ENCODE measurements at regions not wholly inside any gene's neighbourhood (a gene's known extent, or its start where the extent isn't known, plus 50 kb on each side); places are given as distances from the start of the nearest gene placed in this dataset.

- Histone ChIP-seq H3K27ac (ENCODE audit: low read length, poor library complexity, severe bottlenecking) (no peak overlapping the region), H3K27me3 (ENCODE audit: control insufficient read depth in 1 of 2, insufficient read depth in 1 of 2, low read length in 2 of 2) (peaks cover 0 to 2% of the 10 kb centered on the region in 2 experiments), H2AFZ (ENCODE audit: low read depth, low read length) (no peak overlapping the region), H3K4ac (ENCODE audit: low read depth in 1 of 2, low read length in 2 of 2) (no peak overlapping the region), H3K14ac (ENCODE audit: low read length in 2 of 2) (no peak overlapping the region), H3K23ac (ENCODE audit: low read length in 2 of 2) (no peak overlapping the region), H3K9ac (ENCODE audit: low read length) (no peak overlapping the region), H3K36me3 (ENCODE audit: control insufficient read depth in 1 of 2, insufficient read depth in 2 of 2, low read depth in 1 of 2, low read length in 2 of 2) (peaks cover 0 to 18% of the 10 kb centered on the region in 2 experiments), H3K18ac (ENCODE audit: low read depth in 1 of 2, low read length in 2 of 2) (no peak overlapping the region), H3K79me1 (replicated peaks; ENCODE audit: low read length, poor library complexity, severe bottlenecking) (no peaks in the 10 kb centered on the region), H4K91ac (ENCODE audit: low read length) (no peak overlapping the region), H3K4me2 (ENCODE audit: low read length, poor library complexity, severe bottlenecking) (no peak overlapping the region), H3K4me3 (ENCODE audit: insufficient read depth in 1 of 2, low read depth in 1 of 2, low read length in 2 of 2) (peak overlapping the region in 1 of 2 experiments; percentile 2), H2AK5ac (ENCODE audit: low read length, severe bottlenecking) (no peak overlapping the region), H3K4me1 (ENCODE audit: control insufficient read depth, insufficient read depth, low read depth, low read length) (no peaks in the 10 kb centered on the region), H3K9me3 (ENCODE audit: control insufficient read depth, low read length) (no peaks in the 10 kb centered on the region), H2BK12ac (ENCODE audit: low read length in 2 of 2) (no peak overlapping the region), H2BK120ac (ENCODE audit: low read depth, low read length) (no peak overlapping the region), H2BK5ac (ENCODE audit: low read depth, low read length, poor library complexity, severe bottlenecking) (no peak overlapping the region), H2BK15ac (ENCODE audit: low read depth, poor library complexity, severe bottlenecking) (no peak overlapping the region), H4K8ac (ENCODE audit: low read length) (no peak overlapping the region)
- DNase-seq, result no peak
- WGBS, result 85% methylated on average over 14 of the region's 14 CpGs
Observed at GRCh38 chr11:71102251-71102995, 150.0 kb downstream of the SHANK2 start.

DNA sequence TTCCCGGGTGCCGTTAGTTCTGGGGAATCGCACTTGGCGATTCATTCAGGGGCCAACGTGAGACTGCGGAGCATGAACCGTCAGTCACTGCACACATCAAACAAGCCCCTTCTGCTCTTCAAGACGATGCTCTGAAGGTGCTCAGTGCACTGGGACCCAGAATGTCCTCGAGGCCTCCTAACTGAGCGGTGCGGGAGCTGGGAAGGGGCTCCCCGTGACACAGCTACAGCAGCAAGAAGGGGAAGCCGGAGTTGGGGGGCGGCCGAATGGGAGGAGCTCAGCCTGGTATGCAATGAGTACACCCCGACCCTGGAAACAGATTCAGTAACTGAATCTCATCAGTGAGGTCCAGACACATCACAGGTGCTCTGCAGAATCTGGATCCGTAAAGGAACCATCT lies 150.8 kb downstream of the SHANK2 start:
- Histone ChIP-seq H3K18ac (ENCODE audit: low read depth in 1 of 2, low read length in 2 of 2) (no peak overlapping the region), H4K8ac (ENCODE audit: low read length) (no peak overlapping the region), H3K27ac (ENCODE audit: low read length, poor library complexity, severe bottlenecking) (no peak overlapping the region), H4K91ac (ENCODE audit: low read length) (no peak overlapping the region), H2AK5ac (ENCODE audit: low read length, severe bottlenecking) (no peak overlapping the region), H3K4me2 (ENCODE audit: low read length, poor library complexity, severe bottlenecking) (no peak overlapping the region), H2AFZ (ENCODE audit: low read depth, low read length) (no peak overlapping the region), H2BK15ac (ENCODE audit: low read depth, poor library complexity, severe bottlenecking) (no peak overlapping the region), H3K4me1 (ENCODE audit: control insufficient read depth, insufficient read depth, low read depth, low read length) (peaks cover 4% of the 10 kb centered on the region), H3K9me3 (ENCODE audit: control insufficient read depth, low read length) (no peaks in the 10 kb centered on the region), H3K4ac (ENCODE audit: low read depth in 1 of 2, low read length in 2 of 2) (no peak overlapping the region), H2BK120ac (ENCODE audit: low read depth, low read length) (no peak overlapping the region), H3K36me3 (ENCODE audit: control insufficient read depth in 1 of 2, insufficient read depth in 2 of 2, low read depth in 1 of 2, low read length in 2 of 2) (peaks cover 0 to 14% of the 10 kb centered on the region in 2 experiments), H3K79me1 (replicated peaks; ENCODE audit: low read length, poor library complexity, severe bottlenecking) (no peaks in the 10 kb centered on the region), H3K27me3 (ENCODE audit: control insufficient read depth in 1 of 2, insufficient read depth in 1 of 2, low read length in 2 of 2) (peaks cover 0 to 2% of the 10 kb centered on the region in 2 experiments), H3K23ac (ENCODE audit: low read length in 2 of 2) (no peak overlapping the region), H2BK12ac (ENCODE audit: low read length in 2 of 2) (no peak overlapping the region), H3K9ac (ENCODE audit: low read length) (no peak overlapping the region), H3K4me3 (ENCODE audit: insufficient read depth in 1 of 2, low read depth in 1 of 2, low read length in 2 of 2) (no peak overlapping the region), H3K14ac (ENCODE audit: low read length in 2 of 2) (no peak overlapping the region), H2BK5ac (ENCODE audit: low read depth, low read length, poor library complexity, severe bottlenecking) (no peak overlapping the region)
- WGBS, result 76% methylated on average over 16 of the region's 17 CpGs
- DNase-seq, result no peak

DNA sequence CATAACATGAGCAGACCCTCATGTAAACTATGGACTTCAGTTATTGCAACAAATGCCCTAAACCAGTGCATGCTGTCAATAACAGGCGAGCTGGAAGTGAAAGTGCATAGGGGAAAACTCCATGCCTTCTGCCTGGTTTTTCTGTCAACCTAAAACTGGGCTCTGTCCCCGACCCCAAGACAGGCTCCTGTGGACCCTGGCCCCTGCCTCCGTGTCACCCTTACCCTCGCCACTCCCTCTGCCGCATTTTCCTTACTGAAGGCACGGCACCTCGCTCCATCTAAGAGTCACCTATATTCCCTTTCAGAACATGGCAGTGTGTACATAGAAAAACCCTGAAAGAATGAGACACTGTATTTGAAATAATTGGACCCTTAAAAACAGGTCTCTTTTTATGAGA lies 151.3 kb downstream of the SHANK2 start:
- H3K9ac ChIP-seq (ENCODE audit: low read length), result no peak overlapping the region
- no peak overlapping the region for H2AFZ ChIP-seq (ENCODE audit: low read depth, low read length)
- no peak overlapping the region for H3K4me2 ChIP-seq (ENCODE audit: low read length, poor library complexity, severe bottlenecking)
- peaks cover 0 to 2% of the 10 kb centered on the region in 2 experiments for H3K27me3 ChIP-seq (ENCODE audit: control insufficient read depth in 1 of 2, insufficient read depth in 1 of 2, low read length in 2 of 2)
- H3K4me1 ChIP-seq (ENCODE audit: control insufficient read depth, insufficient read depth, low read depth, low read length), result peaks cover 8% of the 10 kb centered on the region
- H2BK12ac ChIP-seq (ENCODE audit: low read length in 2 of 2), result no peak overlapping the region
- H4K8ac ChIP-seq (ENCODE audit: low read length), result no peak overlapping the region
- H2BK5ac ChIP-seq (ENCODE audit: low read depth, low read length, poor library complexity, severe bottlenecking), result no peak overlapping the region
- WGBS, result 90% methylated on average over 5 of the region's 7 CpGs
- DNase-seq, result no peak
- H3K4ac ChIP-seq (ENCODE audit: low read depth in 1 of 2, low read length in 2 of 2), result no peak overlapping the region
- H2BK15ac ChIP-seq (ENCODE audit: low read depth, poor library complexity, severe bottlenecking), result no peak overlapping the region
- H3K9me3 ChIP-seq (ENCODE audit: control insufficient read depth, low read length), result no peaks in the 10 kb centered on the region
- peaks cover 0 to 12% of the 10 kb centered on the region in 2 experiments for H3K36me3 ChIP-seq (ENCODE audit: control insufficient read depth in 1 of 2, insufficient read depth in 2 of 2, low read depth in 1 of 2, low read length in 2 of 2)
- no peak overlapping the region for H2AK5ac ChIP-seq (ENCODE audit: low read length, severe bottlenecking)
- no peak overlapping the region for H3K18ac ChIP-seq (ENCODE audit: low read depth in 1 of 2, low read length in 2 of 2)
- no peak overlapping the region for H4K91ac ChIP-seq (ENCODE audit: low read length)
- H3K14ac ChIP-seq (ENCODE audit: low read length in 2 of 2), result no peak overlapping the region
- H2BK120ac ChIP-seq (ENCODE audit: low read depth, low read length), result no peak overlapping the region
- H3K79me1 ChIP-seq (replicated peaks; ENCODE audit: low read length, poor library complexity, severe bottlenecking), result no peaks in the 10 kb centered on the region
- H3K27ac ChIP-seq (ENCODE audit: low read length, poor library complexity, severe bottlenecking), result no peak overlapping the region
- no peak overlapping the region for H3K23ac ChIP-seq (ENCODE audit: low read length in 2 of 2)
- H3K4me3 ChIP-seq (ENCODE audit: insufficient read depth in 1 of 2, low read depth in 1 of 2, low read length in 2 of 2), result no peak overlapping the region

- no peak overlapping the region for H2BK12ac ChIP-seq (ENCODE audit: low read length in 2 of 2)
- no peak overlapping the region for H3K9ac ChIP-seq (ENCODE audit: low read length)
- no peak overlapping the region for H4K91ac ChIP-seq (ENCODE audit: low read length)
- DNase-seq, result no peak
- no peak overlapping the region for H3K23ac ChIP-seq (ENCODE audit: low read length in 2 of 2)
- H3K4me3 ChIP-seq (ENCODE audit: insufficient read depth in 1 of 2, low read depth in 1 of 2, low read length in 2 of 2), result no peak overlapping the region
- 85% methylated on average over 10 of the region's 11 CpGs for WGBS
- no peaks in the 10 kb centered on the region for H3K9me3 ChIP-seq (ENCODE audit: control insufficient read depth, low read length)
- no peak overlapping the region for H2BK5ac ChIP-seq (ENCODE audit: low read depth, low read length, poor library complexity, severe bottlenecking)
- H3K79me1 ChIP-seq (replicated peaks; ENCODE audit: low read length, poor library complexity, severe bottlenecking), result no peaks in the 10 kb centered on the region
- H2AFZ ChIP-seq (ENCODE audit: low read depth, low read length), result no peak overlapping the region
- peaks cover 0 to 18% of the 10 kb centered on the region in 2 experiments for H3K36me3 ChIP-seq (ENCODE audit: control insufficient read depth in 1 of 2, insufficient read depth in 2 of 2, low read depth in 1 of 2, low read length in 2 of 2)
- no peak overlapping the region for H3K4me2 ChIP-seq (ENCODE audit: low read length, poor library complexity, severe bottlenecking)
- no peak overlapping the region for H2AK5ac ChIP-seq (ENCODE audit: low read length, severe bottlenecking)
- H3K18ac ChIP-seq (ENCODE audit: low read depth in 1 of 2, low read length in 2 of 2), result no peak overlapping the region
- H3K4me1 ChIP-seq (ENCODE audit: control insufficient read depth, insufficient read depth, low read depth, low read length), result peaks cover 8% of the 10 kb centered on the region
- no peak overlapping the region for H3K4ac ChIP-seq (ENCODE audit: low read depth in 1 of 2, low read length in 2 of 2)
- H3K27ac ChIP-seq (ENCODE audit: low read length, poor library complexity, severe bottlenecking), result no peak overlapping the region
- H3K14ac ChIP-seq (ENCODE audit: low read length in 2 of 2), result no peak overlapping the region
- peaks cover 0 to 2% of the 10 kb centered on the region in 2 experiments for H3K27me3 ChIP-seq (ENCODE audit: control insufficient read depth in 1 of 2, insufficient read depth in 1 of 2, low read length in 2 of 2)
- no peak overlapping the region for H4K8ac ChIP-seq (ENCODE audit: low read length)
- H2BK120ac ChIP-seq (ENCODE audit: low read depth, low read length), result no peak overlapping the region
- no peak overlapping the region for H2BK15ac ChIP-seq (ENCODE audit: low read depth, poor library complexity, severe bottlenecking)
Observed at GRCh38 chr11:71098776-71099175, 153.6 kb downstream of the SHANK2 start.
